Smooth muscle cell (in vitro differentiated cells): ENCODE measurements at regions not wholly inside any gene's neighbourhood (a gene's known extent, or its start where the extent isn't known, plus 50 kb on each side); places are given as distances from the start of the nearest gene placed in this dataset.

Source experiments
- DNase-seq: peaks from one replicate; lab custom pipeline; 2025; ENCODE audit not compliant: unreplicated experiment; lab: John Stamatoyannopoulos, UW
- H2AFZ ChIP-seq: fragments of 200-600 bp; sonication (generic); 2 replicates; pipeline ENCODE4 v1.6.0; 2016; ENCODE audit warnings: antibody characterized with exemption, low read depth, mild to moderate bottlenecking
- H3F3A ChIP-seq: fragments of 200-600 bp; sonication (generic); 2 replicates; pipeline ENCODE4 v1.6.0; 2017; ENCODE audit warnings: antibody characterized with exemption, low read depth
- H3K27ac ChIP-seq: fragments of 200-600 bp; sonication (generic); 2 replicates; pipeline ENCODE4 v1.5.1; 2016; ENCODE audit warnings: low read depth, mild to moderate bottlenecking
- H3K27me3 ChIP-seq: fragments of 200-600 bp; sonication (generic); 2 replicates; pipeline ENCODE4 v1.6.1; 2016; ENCODE audit warnings: low read depth, mild to moderate bottlenecking
- H3K36me3 ChIP-seq: fragments of 200-600 bp; sonication (generic); 2 replicates; pipeline ENCODE4 v1.5.1; 2016; ENCODE audit warnings: low read depth
- H3K4me1 ChIP-seq: fragments of 200-600 bp; sonication (generic); 2 replicates; pipeline ENCODE4 v1.5.1; 2016; ENCODE audit warnings: low read depth
- H3K4me2 ChIP-seq: fragments of 200-600 bp; sonication (generic); 2 replicates; pipeline ENCODE4 v1.6.0; 2016; ENCODE audit warnings: mild to moderate bottlenecking
- H3K4me3 ChIP-seq: fragments of 200-600 bp; sonication (generic); 2 replicates; pipeline ENCODE4 v1.5.1; 2016; ENCODE audit warnings: mild to moderate bottlenecking
- H3K79me2 ChIP-seq: fragments of 200-600 bp; sonication (generic); 2 replicates; pipeline ENCODE4 v1.6.0; 2016; ENCODE audit warnings: low read depth, mild to moderate bottlenecking
- H3K9ac ChIP-seq: fragments of 200-600 bp; sonication (generic); 2 replicates; pipeline ENCODE4 v1.6.0; 2016; ENCODE audit warnings: low read depth
- H3K9me3 ChIP-seq: fragments of 200-600 bp; sonication (generic); replicated peaks from 2 replicates; pipeline ENCODE4 v1.5.1; 2016; ENCODE audit warnings: low read depth
- H4K20me1 ChIP-seq: fragments of 200-600 bp; sonication (generic); 2 replicates; pipeline ENCODE4 v1.6.0; 2016; ENCODE audit warnings: low read depth
- CTCF ChIP-seq: fragments of 200-600 bp; sonication (generic); IDR thresholded peaks from 2 replicates; pipeline ENCODE4 v1.5.1; 2017; ENCODE audit warnings: borderline replicate concordance, mild to moderate bottlenecking, antibody characterized with exemption; ENCODE audit not compliant: insufficient read depth, poor library complexity, severe bottlenecking
- WGBS: methylation state at CpG from one replicate; pipeline ENCODE4 v1.1.7; 2016; ENCODE audit warnings: low lambda C conversion rate; 5-methylcytosine and 5-hydroxymethylcytosine counted together

GRCh38 chr5:6250121-6250520, 128.2 kb downstream of the MED10 start:
- 84% methylated on average over 7 of the region's 7 CpGs for WGBS
- no peak for TF ChIP-seq CTCF
- Histone ChIP-seq H3K9ac (no peak overlapping the region), H3K27me3 (no peaks in the 10 kb centered on the region), H3K79me2 (no peaks in the 10 kb centered on the region), H4K20me1 (no peaks in the 10 kb centered on the region), H3K27ac (no peak overlapping the region), H2AFZ (no peak overlapping the region), H3K4me3 (no peak overlapping the region), H3F3A (no peaks in the 10 kb centered on the region), H3K4me2 (no peak overlapping the region), H3K36me3 (no peaks in the 10 kb centered on the region), H3K4me1 (no peaks in the 10 kb centered on the region), H3K9me3 (no peaks in the 10 kb centered on the region)
- no peak for DNase-seq

DNA sequence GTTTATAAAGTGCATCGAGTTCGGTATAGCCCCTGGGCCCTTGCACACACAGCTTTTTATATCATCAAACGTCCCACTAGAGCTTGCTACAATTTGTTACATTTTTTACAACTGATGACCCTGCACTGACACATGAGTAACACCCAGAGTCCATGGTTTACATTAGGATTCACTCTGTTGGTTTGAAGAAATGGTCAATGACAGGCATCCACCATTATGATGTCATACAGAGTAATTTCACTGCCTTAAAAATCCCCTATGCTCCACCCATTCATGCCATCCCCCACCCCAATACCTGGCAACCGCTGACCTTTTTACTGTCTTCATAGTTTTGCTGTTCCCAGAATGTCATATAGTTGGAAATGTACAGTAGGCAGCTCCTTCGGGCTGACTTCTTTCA, 130.2 kb downstream of the MED10 start:
- H3K4me1 ChIP-seq, result no peaks in the 10 kb centered on the region
- no peak overlapping the region for H3K9ac ChIP-seq
- H3K9me3 ChIP-seq, result no peaks in the 10 kb centered on the region
- H4K20me1 ChIP-seq, result no peaks in the 10 kb centered on the region
- H3K27me3 ChIP-seq, result no peaks in the 10 kb centered on the region
- no peaks in the 10 kb centered on the region for H3K36me3 ChIP-seq
- no peak for DNase-seq
- TF ChIP-seq CTCF, result no peak
- H3F3A ChIP-seq, result no peaks in the 10 kb centered on the region
- no peaks in the 10 kb centered on the region for H3K79me2 ChIP-seq
- no peak overlapping the region for H3K4me3 ChIP-seq
- no peak overlapping the region for H3K4me2 ChIP-seq
- no peak overlapping the region for H3K27ac ChIP-seq
- WGBS, result 90% methylated on average over 5 of the region's 5 CpGs
- H2AFZ ChIP-seq, result no peak overlapping the region

DNA sequence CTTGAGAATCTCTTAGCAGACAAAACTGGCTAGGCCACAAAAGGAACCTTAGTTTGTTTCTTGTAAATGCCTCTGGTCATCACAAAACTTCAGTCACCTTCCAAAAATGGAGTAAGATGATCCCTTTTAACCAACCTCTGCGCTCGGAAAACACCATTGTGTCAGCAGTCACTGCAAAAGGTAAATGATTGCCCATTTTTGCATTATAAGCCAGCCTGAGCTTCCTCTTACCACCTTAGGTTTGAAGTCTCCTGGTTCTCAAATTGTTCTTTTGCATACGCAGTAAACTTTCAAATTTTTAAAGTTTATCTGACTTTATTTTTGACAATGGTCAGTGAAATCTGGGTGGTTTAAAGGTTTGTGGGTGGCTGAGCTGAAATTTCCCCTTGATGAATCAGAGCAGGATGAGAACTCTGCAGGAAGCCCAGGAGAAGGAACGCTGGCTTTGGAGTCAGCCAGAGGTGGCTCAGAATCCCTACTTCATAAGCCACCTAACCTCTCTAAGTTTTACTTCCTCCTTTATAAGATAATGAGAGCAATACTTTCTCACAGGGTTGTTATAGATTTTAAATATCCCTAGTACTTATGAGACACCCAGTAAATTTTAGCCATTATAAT, 131.4 kb downstream of the MED10 start:
- Histone ChIP-seq H4K20me1 (no peaks in the 10 kb centered on the region), H3K27me3 (no peaks in the 10 kb centered on the region), H3K4me1 (no peaks in the 10 kb centered on the region), H3K79me2 (no peaks in the 10 kb centered on the region), H3K9ac (no peak overlapping the region), H3K4me2 (no peak overlapping the region), H3K4me3 (no peak overlapping the region), H3K36me3 (no peaks in the 10 kb centered on the region), H3F3A (no peaks in the 10 kb centered on the region), H2AFZ (no peak overlapping the region), H3K27ac (no peak overlapping the region), H3K9me3 (no peaks in the 10 kb centered on the region)
- no peak for DNase-seq
- no peak for TF ChIP-seq CTCF
- WGBS, result 74% methylated on average over 4 of the region's 4 CpGs

DNA sequence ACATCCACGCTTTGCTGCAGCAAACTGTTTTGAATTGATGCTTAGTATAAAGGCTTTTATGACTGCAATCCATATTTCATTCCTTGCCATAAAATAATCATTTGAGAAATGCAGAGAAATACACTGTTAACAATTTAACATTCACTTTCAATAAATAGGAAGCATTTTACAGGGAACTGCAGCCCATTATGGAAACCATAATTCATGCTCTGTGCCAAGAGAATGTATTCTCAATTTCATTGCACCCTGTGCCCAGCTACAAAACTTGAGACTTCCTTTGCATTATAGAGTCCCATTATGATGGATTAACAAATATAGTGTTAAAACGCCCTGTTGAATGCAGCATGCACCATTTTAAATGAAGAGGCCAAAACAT, 134.0 kb downstream of the MED10 start:
- no peak overlapping the region for H2AFZ ChIP-seq
- H4K20me1 ChIP-seq, result no peaks in the 10 kb centered on the region
- H3K36me3 ChIP-seq, result no peaks in the 10 kb centered on the region
- H3K4me2 ChIP-seq, result no peak overlapping the region
- TF ChIP-seq CTCF, result no peak
- no peaks in the 10 kb centered on the region for H3K4me1 ChIP-seq
- no peak overlapping the region for H3K9ac ChIP-seq
- WGBS, result 69% methylated on average over 2 of the region's 2 CpGs
- H3K9me3 ChIP-seq, result no peaks in the 10 kb centered on the region
- H3F3A ChIP-seq, result no peaks in the 10 kb centered on the region
- H3K27ac ChIP-seq, result no peak overlapping the region
- no peak overlapping the region for H3K4me3 ChIP-seq
- H3K79me2 ChIP-seq, result no peaks in the 10 kb centered on the region
- H3K27me3 ChIP-seq, result no peaks in the 10 kb centered on the region
- no peak for DNase-seq
